Body of pancreas (tissue), 4 donors: ENCODE measurements at regions not wholly inside any gene's neighbourhood (a gene's known extent, or its start where the extent isn't known, plus 50 kb on each side); places are given as distances from the start of the nearest gene placed in this dataset.

ENCODE experiments used
- ATAC-seq: fragments of 150-250 bp; one replicate; pipeline ENCODE4 v1.9.1; 2016
- DNase-seq, 4 donors: peaks; one replicate each; pipeline ENCODE4 v3.0.0-alpha.2; 2019
- H3K27ac ChIP-seq, 4 donors: fragments of 200-600 bp; sonication (generic); 1 replicate in 3 of 4; 2 replicates in 1 of 4; pipeline versions ENCODE4 v1.5.1 to v1.6.1; 2016 to 2019; ENCODE audit warnings: mild to moderate bottlenecking in 1 of 4, mixed read lengths in 1 of 4, moderate library complexity in 1 of 4
- H3K27me3 ChIP-seq, 2 donors: fragments of 200-600 bp; sonication (generic); one replicate each; pipeline ENCODE4 v1.6.0; 2016; ENCODE audit warnings: mild to moderate bottlenecking in 1 of 2
- H3K36me3 ChIP-seq, 2 donors: fragments of 200-600 bp; sonication (generic); replicated peaks in 1 of 2; 2 replicates each; pipeline ENCODE4 v1.5.1; 2016; ENCODE audit warnings: low read depth in 2 of 2; ENCODE audit not compliant: insufficient read depth in 1 of 2
- H3K4me1 ChIP-seq: fragments of 200-600 bp; sonication (generic); one replicate; pipeline ENCODE4 v1.6.0; 2016
- H3K4me3 ChIP-seq, 2 donors: fragments of 200-600 bp; sonication (generic); 1 replicate in 1 of 2; 2 replicates in 1 of 2; pipeline ENCODE4 v1.5.1; 2016 to 2019
- H3K9me3 ChIP-seq, 3 donors: fragments of 200-600 bp; sonication (generic); 1 replicate in 2 of 3; 2 replicates in 1 of 3; pipeline ENCODE4 v1.5.1; 2016
- CTCF ChIP-seq, 7 experiments: fragments of 450-650 bp in 4 of 7; fragments of 200-600 bp in 3 of 7; sonication (generic) in 3 of 7; IDR thresholded peaks; one replicate each; pipeline ENCODE4 v1.5.1; 2016 to 2019; ENCODE audit warnings: antibody characterized with exemption in 7 of 7
- POLR2A ChIP-seq, 3 donors: fragments of 450-650 bp; IDR thresholded peaks; one replicate each; pipeline ENCODE4 v1.6.1; 2016; ENCODE audit warnings: antibody characterized with exemption in 3 of 3, mild to moderate bottlenecking in 2 of 3
- WGBS, 2 donors: methylation state at CpG; one replicate each; pipeline ENCODE4 v1.1.5; 2017; 5-methylcytosine and 5-hydroxymethylcytosine counted together
- intact Hi-C: fragments of 100-400 bp; cut with DNase I; formaldehyde crosslinking; loops from one replicate; pipeline ENCODE4 v1.15.1; 2023

GRCh38 chr1:192926736-192927135, 117.9 kb downstream of the RGS2 start:
- H3K4me3 ChIP-seq = no peak overlapping the region
- no peaks in the 10 kb centered on the region for H3K36me3 ChIP-seq
- intact Hi-C loops = no loop called here
- WGBS, 2 donors = 87 to 93% methylated on average over 5 of the region's 5 CpGs
- H3K27ac ChIP-seq = no peak overlapping the region
- DNase-seq (no peak), ATAC-seq (no peak)
- H3K27me3 ChIP-seq = no peaks in the 10 kb centered on the region
- no peaks in the 10 kb centered on the region for H3K4me1 ChIP-seq
- H3K9me3 ChIP-seq = no peaks in the 10 kb centered on the region
- no peak for TF ChIP-seq POLR2A (IDR thresholded peaks at IDR 0.05)
- TF ChIP-seq CTCF (IDR thresholded peaks at IDR 0.05) = no peak

- no peak for TF ChIP-seq CTCF (IDR thresholded peaks at IDR 0.05)
- TF ChIP-seq POLR2A (IDR thresholded peaks at IDR 0.05) = no peak
- no peak overlapping the region for H3K27ac ChIP-seq
- no peak overlapping the region for H3K4me3 ChIP-seq
- WGBS, 2 donors = 100% methylated on average over 1 of the region's 1 CpG
- H3K9me3 ChIP-seq = no peaks in the 10 kb centered on the region
- H3K4me1 ChIP-seq = no peaks in the 10 kb centered on the region
- ATAC-seq = no peak
- no peak for DNase-seq
- H3K27me3 ChIP-seq = no peaks in the 10 kb centered on the region
- intact Hi-C loops = no loop called here
- no peaks in the 10 kb centered on the region for H3K36me3 ChIP-seq
These were observed 118.7 kb downstream of the RGS2 start for GRCh38 chr1:192927496-192927895.

GRCh38 chr1:192929597-192929996, 120.8 kb downstream of the RGS2 start:
- DNase-seq (no peak), ATAC-seq (no peak)
- Histone ChIP-seq H3K4me1 (no peaks in the 10 kb centered on the region), H3K9me3 (no peaks in the 10 kb centered on the region), H3K4me3 (no peak overlapping the region), H3K27ac (no peak overlapping the region), H3K27me3 (no peaks in the 10 kb centered on the region), H3K36me3 (no peaks in the 10 kb centered on the region)
- WGBS, 2 donors = 75 to 81% methylated on average over 3 of the region's 3 CpGs
- intact Hi-C loops = no loop called here
- TF ChIP-seq CTCF (IDR thresholded peaks at IDR 0.05) = no peak

GRCh38 chr1:192933744-192934143, 124.9 kb downstream of the RGS2 start:
- Histone ChIP-seq H3K36me3 (no peaks in the 10 kb centered on the region), H3K4me3 (no peak overlapping the region), H3K9me3 (no peaks in the 10 kb centered on the region), H3K27me3 (no peaks in the 10 kb centered on the region), H3K4me1 (no peaks in the 10 kb centered on the region), H3K27ac (no peak overlapping the region)
- TF ChIP-seq CTCF (IDR thresholded peaks at IDR 0.05) = no peak
- DNase-seq = no peak
- intact Hi-C loops = no loop called here
- no peak for ATAC-seq
- WGBS, 2 donors = 79 to 92% methylated on average over 1 of the region's 1 CpG

GRCh38 chr1:192936313-192937018, 122.7 kb downstream of the UCHL5 start:
- ATAC-seq (no peak), DNase-seq (no peak)
- Histone ChIP-seq H3K36me3 (no peaks in the 10 kb centered on the region), H3K27ac (no peak overlapping the region), H3K4me3 (no peak overlapping the region), H3K9me3 (no peaks in the 10 kb centered on the region), H3K27me3 (no peaks in the 10 kb centered on the region), H3K4me1 (no peaks in the 10 kb centered on the region)
- TF ChIP-seq CTCF (IDR thresholded peaks at IDR 0.05) (no peak), POLR2A (IDR thresholded peaks at IDR 0.05) (no peak)
- intact Hi-C loops = no loop called here
- 78 to 93% methylated on average over 1 of the region's 1 CpG for WGBS, 2 donors
